ENCODE measurements at regions not wholly inside any gene's neighbourhood (a gene's known extent, or its start where the extent isn't known, plus 50 kb on each side); places are given as distances from the start of the nearest gene placed in this dataset.
A peak's percentile ranks its signal among the peaks of the same experiment; 100 is the strongest.
"Not testable (repeated sequence)": the region's sequence is repeated elsewhere in the genome, so short reads cannot be mapped to it uniquely, and the experiment has no call there.

- WGBS, 2 donors: 85 to 87% methylated on average over 7 of the region's 7 CpGs
- no peak for TF ChIP-seq CTCF (IDR thresholded peaks at IDR 0.05)
- no peak for TF ChIP-seq POLR2A (IDR thresholded peaks at IDR 0.05)
- peak in 1 of 2 donors; percentile 29 for DNase-seq (ENCODE audit: low spot score in 2 of 2)
- intact Hi-C loops (cut with DNase I; ENCODE audit: low total_unique reads): no loop called here
- H3K4me3 ChIP-seq (ENCODE audit: low read depth, poor library complexity, severe bottlenecking): no peak overlapping the region
These were observed 226.0 kb upstream of the C16orf82 start for GRCh38 chr16:26840691-26841090.

GRCh38 chr16:26856271-26856670, 210.5 kb upstream of the C16orf82 start:
- 82 to 83% methylated on average over 4 of the region's 4 CpGs for WGBS, 2 donors
- H3K4me3 ChIP-seq (ENCODE audit: low read depth, poor library complexity, severe bottlenecking): no peak overlapping the region
- DNase-seq (ENCODE audit: low spot score in 2 of 2): peak in 1 of 2 donors; percentile 12
- TF ChIP-seq CTCF (IDR thresholded peaks at IDR 0.05): no peak
- no peak for TF ChIP-seq POLR2A (IDR thresholded peaks at IDR 0.05)
- intact Hi-C loops (cut with DNase I; ENCODE audit: low total_unique reads): no loop called here

GRCh38 chr16:26856791-26857190, 209.9 kb upstream of the C16orf82 start:
- 67 to 79% methylated on average over 5 of the region's 5 CpGs for WGBS, 2 donors

GRCh38 chr16:26857371-26857770, 209.4 kb upstream of the C16orf82 start:
- no peak overlapping the region for H3K4me3 ChIP-seq (ENCODE audit: low read depth, poor library complexity, severe bottlenecking)
- intact Hi-C loops (cut with DNase I; ENCODE audit: low total_unique reads): no loop called here
- DNase-seq (ENCODE audit: low spot score in 2 of 2): peak in 1 of 2 donors; percentile 3
- WGBS, 2 donors: 71 to 72% methylated on average over 4 of the region's 4 CpGs
- TF ChIP-seq POLR2A (IDR thresholded peaks at IDR 0.05): no peak
- no peak for TF ChIP-seq CTCF (IDR thresholded peaks at IDR 0.05)

More at GRCh38 chr16:26856791-26857190, 209.9 kb upstream of the C16orf82 start:
- DNase-seq (ENCODE audit: low spot score in 2 of 2): peak in 1 of 2 donors; percentile 21
- H3K4me3 ChIP-seq (ENCODE audit: low read depth, poor library complexity, severe bottlenecking): no peak overlapping the region
- intact Hi-C loops (cut with DNase I; ENCODE audit: low total_unique reads): no loop called here
- TF ChIP-seq CTCF (IDR thresholded peaks at IDR 0.05): no peak

GRCh38 chr16:26860506-26860905, 206.2 kb upstream of the C16orf82 start:
- H3K4me3 ChIP-seq (ENCODE audit: low read depth, poor library complexity, severe bottlenecking): no peak overlapping the region
- WGBS, 2 donors: 92 to 93% methylated on average over 1 of the region's 1 CpG
- no peak for TF ChIP-seq POLR2A (IDR thresholded peaks at IDR 0.05)
- TF ChIP-seq CTCF (IDR thresholded peaks at IDR 0.05): no peak
- no peak for DNase-seq (ENCODE audit: low spot score in 2 of 2)
- intact Hi-C loops (cut with DNase I; ENCODE audit: low total_unique reads): no loop called here

- 59 to 71% methylated on average over 3 of the region's 3 CpGs for WGBS, 2 donors
- intact Hi-C loops (cut with DNase I; ENCODE audit: low total_unique reads): no loop called here
- no peak for DNase-seq (ENCODE audit: low spot score in 2 of 2)
- H3K4me3 ChIP-seq (ENCODE audit: low read depth, poor library complexity, severe bottlenecking): no peak overlapping the region
- TF ChIP-seq POLR2A (IDR thresholded peaks at IDR 0.05) (no peak), CTCF (IDR thresholded peaks at IDR 0.05) (no peak)
These were observed 202.8 kb upstream of the C16orf82 start for GRCh38 chr16:26863931-26864330.

- WGBS, 2 donors: 74 to 80% methylated on average over 5 of the region's 5 CpGs
- DNase-seq (ENCODE audit: low spot score in 2 of 2); H3K4me3 ChIP-seq (ENCODE audit: low read depth, poor library complexity, severe bottlenecking); intact Hi-C loops (cut with DNase I; ENCODE audit: low total_unique reads): not testable (repeated sequence)
These were observed 192.4 kb upstream of the C16orf82 start for GRCh38 chr16:26874318-26874717.
